Fibroblast of mammary gland (primary cell): ENCODE measurements at regions not wholly inside any gene's neighbourhood (a gene's known extent, or its start where the extent isn't known, plus 50 kb on each side); places are given as distances from the start of the nearest gene placed in this dataset.

Source experiments
- DNase-seq: peaks from one replicate; pipeline ENCODE4 v3.0.0-alpha.2; 2010; ENCODE audit warnings: low read depth
- H3K4me3 ChIP-seq: 2 replicates; pipeline ENCODE4 v1.5.1; 2011; ENCODE audit warnings: low read depth, mild to moderate bottlenecking, low read length, moderate library complexity; ENCODE audit not compliant: control insufficient read depth
- TF ChIP-seq, protein P1 (sequence below): conservative IDR thresholded peaks from 2 replicates; pipeline ENCODE4 v1.5.1; 2011; ENCODE audit warnings: low read depth, low read length, inconsistent platforms; ENCODE audit not compliant: control insufficient read depth, insufficient read depth

GRCh38 chr16:27679899-27680298, 130.0 kb downstream of the KATNIP start:
- TF ChIP-seq, protein P1, sequence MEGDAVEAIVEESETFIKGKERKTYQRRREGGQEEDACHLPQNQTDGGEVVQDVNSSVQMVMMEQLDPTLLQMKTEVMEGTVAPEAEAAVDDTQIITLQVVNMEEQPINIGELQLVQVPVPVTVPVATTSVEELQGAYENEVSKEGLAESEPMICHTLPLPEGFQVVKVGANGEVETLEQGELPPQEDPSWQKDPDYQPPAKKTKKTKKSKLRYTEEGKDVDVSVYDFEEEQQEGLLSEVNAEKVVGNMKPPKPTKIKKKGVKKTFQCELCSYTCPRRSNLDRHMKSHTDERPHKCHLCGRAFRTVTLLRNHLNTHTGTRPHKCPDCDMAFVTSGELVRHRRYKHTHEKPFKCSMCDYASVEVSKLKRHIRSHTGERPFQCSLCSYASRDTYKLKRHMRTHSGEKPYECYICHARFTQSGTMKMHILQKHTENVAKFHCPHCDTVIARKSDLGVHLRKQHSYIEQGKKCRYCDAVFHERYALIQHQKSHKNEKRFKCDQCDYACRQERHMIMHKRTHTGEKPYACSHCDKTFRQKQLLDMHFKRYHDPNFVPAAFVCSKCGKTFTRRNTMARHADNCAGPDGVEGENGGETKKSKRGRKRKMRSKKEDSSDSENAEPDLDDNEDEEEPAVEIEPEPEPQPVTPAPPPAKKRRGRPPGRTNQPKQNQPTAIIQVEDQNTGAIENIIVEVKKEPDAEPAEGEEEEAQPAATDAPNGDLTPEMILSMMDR: no peak
- H3K4me3 ChIP-seq: no peak overlapping the region
- DNase-seq: no peak

- TF ChIP-seq, protein P1: no peak
These were observed 131.7 kb downstream of the KATNIP start for GRCh38 chr16:27681681-27682080.

DNA sequence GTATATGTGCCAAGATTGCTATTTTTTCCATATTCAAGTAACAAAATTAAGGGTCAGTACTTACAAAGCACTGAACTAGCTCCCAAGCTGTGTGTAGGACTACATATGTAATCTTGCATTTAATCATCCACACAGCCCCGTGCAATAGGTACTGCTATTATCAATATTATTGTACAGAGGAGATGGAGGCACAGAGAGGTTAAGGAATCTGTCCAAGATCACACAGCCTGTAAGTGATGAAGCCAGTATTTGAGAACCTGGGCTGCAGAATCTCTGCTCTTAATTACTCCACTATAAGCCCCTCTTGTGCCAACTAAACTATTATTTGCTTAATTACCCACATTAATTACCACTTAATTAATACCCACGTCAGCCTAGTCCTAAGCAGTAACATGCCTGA, 134.1 kb downstream of the KATNIP start:
- H3K4me3 ChIP-seq: no peak overlapping the region
- TF ChIP-seq, protein P1: no peak
- no peak for DNase-seq

More at GRCh38 chr16:27681681-27682080, 131.7 kb downstream of the KATNIP start:
- no peak overlapping the region for H3K4me3 ChIP-seq
- DNase-seq: no peak

DNA sequence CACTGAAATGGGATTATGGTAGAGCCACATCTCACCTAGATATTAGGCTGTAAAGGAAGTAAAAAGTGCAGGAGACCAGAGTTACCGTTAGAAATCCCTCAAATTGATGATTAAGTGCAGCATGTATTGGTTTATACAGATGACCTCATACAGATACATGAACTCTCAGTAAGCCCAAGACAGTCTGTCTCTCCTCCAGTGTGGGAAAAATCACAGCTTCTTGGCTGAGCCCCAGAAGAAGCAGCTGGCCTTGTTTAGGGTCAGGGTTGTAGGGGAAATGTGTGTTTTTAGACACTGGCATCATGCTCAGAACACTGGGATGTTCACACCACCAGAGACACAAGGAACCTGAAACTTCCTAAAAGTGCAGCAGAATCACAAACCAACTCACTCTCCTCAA, 135.9 kb downstream of the KATNIP start:
- TF ChIP-seq, protein P1: no peak
- DNase-seq: peak; percentile 81
- H3K4me3 ChIP-seq: no peak overlapping the region

DNA sequence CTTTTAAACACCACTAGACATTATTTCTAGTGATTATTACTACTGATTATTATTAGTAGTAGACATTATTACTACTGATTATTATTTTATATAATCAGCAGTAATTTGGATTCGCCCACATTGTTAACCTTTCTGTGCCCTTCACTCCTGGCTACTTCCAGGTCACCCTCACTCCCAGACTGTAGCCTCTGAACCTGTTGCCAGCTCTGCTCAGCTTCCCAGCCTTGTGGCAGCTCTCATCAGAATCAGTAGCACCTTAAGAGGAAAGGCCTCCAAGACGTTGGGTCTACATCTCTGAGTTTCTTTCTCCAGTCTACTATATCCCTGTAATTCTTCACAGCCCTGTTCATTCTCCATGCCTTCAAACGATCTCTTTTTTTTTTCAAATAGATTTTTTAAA, 137.0 kb downstream of the KATNIP start:
- TF ChIP-seq, protein P1: no peak
- DNase-seq: no peak

DNA sequence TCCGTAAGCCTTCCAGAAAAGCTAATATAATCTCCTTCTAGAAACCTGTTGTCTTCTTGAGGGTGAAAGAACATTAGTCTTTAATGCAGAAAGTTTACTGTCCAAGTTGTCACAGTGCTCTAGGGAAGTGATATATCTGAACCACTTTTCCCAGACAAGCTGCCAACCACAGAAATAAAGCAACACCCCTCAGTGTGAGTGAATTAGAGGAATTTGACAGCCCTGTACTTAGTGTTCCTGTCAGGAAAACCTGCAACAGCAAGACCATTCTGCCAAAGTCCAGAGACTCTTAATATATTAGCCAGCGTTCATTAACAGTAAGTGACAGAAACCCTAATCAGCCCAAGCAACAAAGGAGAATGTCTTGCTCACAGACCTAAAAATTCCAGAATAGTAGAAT, 137.7 kb downstream of the KATNIP start:
- DNase-seq: no peak
- TF ChIP-seq, protein P1: no peak
- no peak overlapping the region for H3K4me3 ChIP-seq

More for the DNA sequence above, 137.0 kb downstream of the KATNIP start:
- H3K4me3 ChIP-seq: no peak overlapping the region

DNA sequence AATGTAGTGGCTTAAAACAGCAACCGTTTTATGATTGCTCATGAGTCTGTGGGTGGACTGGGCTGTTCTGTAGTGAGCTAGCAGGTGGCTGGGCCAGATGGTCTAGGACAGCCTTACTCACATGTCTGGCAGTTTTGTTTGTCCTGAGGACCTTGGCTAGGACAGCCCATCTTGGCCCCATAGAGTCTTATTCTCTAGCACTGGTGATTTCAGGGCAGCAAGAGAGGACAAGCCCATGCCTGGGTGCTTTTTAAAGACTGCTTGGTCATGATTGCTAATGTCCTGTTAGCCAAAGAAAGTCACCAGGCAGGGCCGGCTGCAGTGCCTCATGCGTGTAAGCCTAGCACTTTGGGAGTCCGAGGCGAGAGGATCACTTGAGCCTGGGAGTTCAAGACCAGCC, 139.8 kb downstream of the KATNIP start:
- TF ChIP-seq, protein P1: no peak
- H3K4me3 ChIP-seq: no peak overlapping the region
- DNase-seq: peak; percentile 16
